Activated T-helper 2 cell treated with anti-CD3 and anti-CD28 coated beads, Interferon-gamma antibody, Interleukin-2, Interleukin-4, amounts not matched to agents 10 μg/mL and 5 μg/mL and 100 μg/mL, durations not matched to agents 14 hours and 24 hours and 36 hours (primary cell): ENCODE measurements at regions not wholly inside any gene's neighbourhood (a gene's known extent, or its start where the extent isn't known, plus 50 kb on each side); places are given as distances from the start of the nearest gene placed in this dataset.
"Not testable (repeated sequence)": the region's sequence is repeated elsewhere in the genome, so short reads cannot be mapped to it uniquely, and the experiment has no call there.

ENCODE experiments used
- DNase-seq: peaks from one replicate; pipeline ENCODE4 v3.0.0; 2021; ENCODE audit warnings: low spot score
- H3K27ac Mint-ChIP-seq: one replicate; pipeline ENCODE4 v1.8.0; 2021; ENCODE audit warnings: mixed read lengths
- H3K27me3 Mint-ChIP-seq: one replicate; pipeline ENCODE4 v1.8.0; 2021; ENCODE audit warnings: low read depth, mixed read lengths
- H3K36me3 Mint-ChIP-seq: one replicate; pipeline ENCODE4 v1.8.0; 2021; ENCODE audit warnings: low read depth, mixed read lengths
- H3K4me1 Mint-ChIP-seq: one replicate; pipeline ENCODE4 v1.8.0; 2021; ENCODE audit warnings: low read depth, mixed read lengths
- H3K4me3 Mint-ChIP-seq: one replicate; pipeline ENCODE4 v1.8.0; 2021; ENCODE audit warnings: low read depth, mild to moderate bottlenecking, moderate library complexity, mixed read lengths
- H3K9me3 Mint-ChIP-seq: one replicate; pipeline ENCODE4 v1.8.0; 2021; ENCODE audit warnings: mixed read lengths
- intact Hi-C: fragments of 100-400 bp; cut with micrococcal nuclease; formaldehyde crosslinking; loops from one replicate; pipeline ENCODE4 v1.15.1; 2023

DNA sequence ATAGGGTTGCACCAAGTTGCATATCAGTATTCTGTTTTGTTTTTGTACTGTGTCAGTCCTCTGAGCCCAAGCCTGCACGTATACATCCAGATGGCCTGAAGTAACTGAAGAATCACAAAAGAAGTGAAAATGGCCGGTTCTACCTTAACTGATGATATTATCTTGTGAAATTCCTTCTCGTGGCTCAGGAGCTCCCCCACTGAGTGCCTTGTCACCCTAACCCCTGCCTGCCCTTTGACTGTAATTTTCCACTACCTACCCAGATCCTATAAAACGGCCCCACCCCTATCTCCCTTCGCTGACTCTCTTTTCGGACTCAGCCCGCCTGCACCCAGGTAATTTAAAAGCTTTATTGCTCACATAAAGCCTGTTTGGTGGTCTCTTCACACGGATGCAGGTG lies 924.1 kb upstream of the CELF4 start:
- DNase-seq, intact Hi-C loops, H3K9me3 Mint-ChIP-seq, H3K27ac Mint-ChIP-seq, H3K27me3 Mint-ChIP-seq, H3K4me3 Mint-ChIP-seq, H3K4me1 Mint-ChIP-seq, H3K36me3 Mint-ChIP-seq: not testable (repeated sequence)

DNA sequence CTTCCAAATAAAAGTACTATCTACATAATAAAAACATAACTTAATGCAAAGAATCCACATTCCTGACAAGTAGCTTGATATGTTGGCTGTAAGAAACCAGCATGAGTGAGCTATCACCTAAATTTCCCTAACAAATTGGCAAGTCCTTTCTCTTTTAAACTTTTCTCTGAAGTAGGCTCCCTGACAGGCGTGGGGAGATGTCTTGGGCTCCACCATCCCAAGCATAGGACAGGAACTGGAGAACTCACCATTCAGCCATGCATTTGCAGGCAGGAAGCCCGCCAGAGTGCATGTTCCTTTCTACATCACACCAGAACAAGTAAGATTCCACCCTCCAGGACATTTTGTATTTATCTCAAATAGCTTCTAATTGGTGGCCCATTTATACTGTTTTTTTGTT lies 921.9 kb upstream of the CELF4 start:
- Mint-ChIP-seq H3K4me1 (no peaks in the 10 kb centered on the region), H3K4me3 (no peak overlapping the region), H3K27me3 (no peaks in the 10 kb centered on the region), H3K36me3 (no peaks in the 10 kb centered on the region), H3K9me3 (peaks cover 7% of the 10 kb centered on the region), H3K27ac (no peak overlapping the region)
- no peak for DNase-seq
- intact Hi-C loops: no loop called here

DNA sequence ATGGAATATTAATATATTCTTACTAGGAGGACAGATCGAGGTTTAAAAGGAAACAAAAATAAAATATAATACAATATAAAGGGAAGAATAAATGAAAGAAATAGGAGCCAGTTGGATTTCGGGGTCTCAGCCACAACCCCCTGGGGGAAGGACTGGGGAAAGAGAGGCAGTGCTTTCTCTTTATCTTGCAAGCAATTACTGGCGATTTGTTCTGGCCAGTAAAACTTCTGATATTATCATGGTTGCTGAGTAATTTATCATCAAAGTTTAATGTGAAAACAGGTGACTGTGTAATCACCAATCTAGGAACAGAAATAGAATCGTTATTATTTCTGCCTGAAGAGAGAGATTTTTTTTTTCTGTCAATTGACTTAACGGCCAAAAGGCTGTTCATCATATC lies 917.7 kb upstream of the CELF4 start:
- DNase-seq: no peak
- Mint-ChIP-seq H3K4me1 (no peaks in the 10 kb centered on the region), H3K36me3 (no peaks in the 10 kb centered on the region), H3K9me3 (peaks cover 4% of the 10 kb centered on the region), H3K4me3 (no peak overlapping the region), H3K27ac (no peak overlapping the region), H3K27me3 (no peaks in the 10 kb centered on the region)
- intact Hi-C loops: no loop called here

GRCh38 chr18:38481576-38481975 lies 916.0 kb upstream of the CELF4 start:
- H3K4me1 Mint-ChIP-seq: no peaks in the 10 kb centered on the region
- no peaks in the 10 kb centered on the region for H3K36me3 Mint-ChIP-seq
- H3K9me3 Mint-ChIP-seq: peaks cover 4% of the 10 kb centered on the region
- H3K27me3 Mint-ChIP-seq: no peaks in the 10 kb centered on the region
- no peak for DNase-seq
- no peak overlapping the region for H3K27ac Mint-ChIP-seq
- intact Hi-C loops: no loop called here
- H3K4me3 Mint-ChIP-seq: no peak overlapping the region

DNA sequence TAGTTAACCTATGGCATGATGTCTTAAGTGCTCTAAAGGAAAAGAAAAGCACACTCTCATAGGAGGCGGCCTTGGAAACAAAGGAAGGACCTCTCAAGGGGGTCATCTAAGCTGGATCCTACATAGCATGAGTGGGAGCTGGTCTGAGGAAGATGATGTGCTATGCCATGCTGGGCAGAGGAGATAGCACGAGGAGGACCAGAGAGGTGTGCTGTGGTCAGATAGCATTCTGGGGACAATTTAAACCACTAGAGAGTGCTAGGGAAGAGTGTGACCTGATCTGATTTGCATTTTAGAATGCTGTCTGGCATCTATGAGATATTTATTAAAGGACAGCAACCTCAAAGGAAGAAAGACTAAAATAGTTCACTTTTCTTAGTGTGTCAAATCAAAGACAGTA lies 910.1 kb upstream of the CELF4 start:
- Mint-ChIP-seq H3K4me3 (no peak overlapping the region), H3K27me3 (no peaks in the 10 kb centered on the region), H3K27ac (no peak overlapping the region), H3K36me3 (no peaks in the 10 kb centered on the region), H3K9me3 (peaks cover 14% of the 10 kb centered on the region), H3K4me1 (no peaks in the 10 kb centered on the region)
- intact Hi-C loops: no loop called here
- DNase-seq: no peak

GRCh38 chr18:38473535-38473934 lies 907.9 kb upstream of the CELF4 start:
- H3K36me3 Mint-ChIP-seq: no peaks in the 10 kb centered on the region
- intact Hi-C loops: no loop called here
- no peak overlapping the region for H3K4me3 Mint-ChIP-seq

GRCh38 chr18:38470421-38470820 lies 904.8 kb upstream of the CELF4 start:
- no peak for DNase-seq
- H3K27ac Mint-ChIP-seq: no peak overlapping the region
- H3K36me3 Mint-ChIP-seq: no peaks in the 10 kb centered on the region
- no peak overlapping the region for H3K4me3 Mint-ChIP-seq
- H3K4me1 Mint-ChIP-seq: no peaks in the 10 kb centered on the region
- intact Hi-C loops: no loop called here
- no peaks in the 10 kb centered on the region for H3K27me3 Mint-ChIP-seq
- peaks cover 10% of the 10 kb centered on the region for H3K9me3 Mint-ChIP-seq

More at GRCh38 chr18:38473535-38473934, 907.9 kb upstream of the CELF4 start:
- no peak for DNase-seq
- no peaks in the 10 kb centered on the region for H3K27me3 Mint-ChIP-seq
- no peak overlapping the region for H3K27ac Mint-ChIP-seq
- H3K4me1 Mint-ChIP-seq: no peaks in the 10 kb centered on the region
- H3K9me3 Mint-ChIP-seq: peaks cover 10% of the 10 kb centered on the region

DNA sequence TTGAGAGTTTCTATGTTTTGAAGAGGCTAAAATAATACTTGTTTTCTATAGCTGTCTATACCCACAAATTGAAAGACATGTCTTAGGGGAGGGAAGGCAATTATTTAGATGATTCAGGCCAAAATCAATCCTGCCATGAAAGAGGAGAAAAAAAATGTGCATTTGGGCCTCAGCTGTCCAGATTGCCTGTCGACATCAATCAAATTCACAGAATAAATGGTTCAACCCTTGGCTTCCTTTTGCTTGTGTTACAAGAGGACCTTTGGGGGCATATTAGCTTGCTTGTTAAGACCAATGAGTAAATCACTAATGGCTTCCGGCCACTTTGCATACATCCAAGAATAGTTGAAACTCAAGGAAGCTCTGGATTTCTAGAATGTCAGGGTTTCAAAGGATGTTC lies 900.8 kb upstream of the CELF4 start:
- H3K4me3 Mint-ChIP-seq: no peak overlapping the region
- no peak for DNase-seq
- H3K9me3 Mint-ChIP-seq: no peaks in the 10 kb centered on the region
- H3K27me3 Mint-ChIP-seq: no peaks in the 10 kb centered on the region
- no peaks in the 10 kb centered on the region for H3K36me3 Mint-ChIP-seq
- no peak overlapping the region for H3K27ac Mint-ChIP-seq
- intact Hi-C loops: no loop called here
- H3K4me1 Mint-ChIP-seq: no peaks in the 10 kb centered on the region

- no peaks in the 10 kb centered on the region for H3K27me3 Mint-ChIP-seq
- H3K4me3 Mint-ChIP-seq: no peak overlapping the region
- no peaks in the 10 kb centered on the region for H3K4me1 Mint-ChIP-seq
- H3K27ac Mint-ChIP-seq: no peak overlapping the region
- no peaks in the 10 kb centered on the region for H3K9me3 Mint-ChIP-seq
- no peaks in the 10 kb centered on the region for H3K36me3 Mint-ChIP-seq
- intact Hi-C loops: no loop called here
- no peak for DNase-seq
Observed at GRCh38 chr18:38464024-38464423, 898.4 kb upstream of the CELF4 start.

GRCh38 chr18:38460657-38461056 lies 895.1 kb upstream of the CELF4 start:
- intact Hi-C loops: no loop called here
- H3K36me3 Mint-ChIP-seq: no peaks in the 10 kb centered on the region
- no peaks in the 10 kb centered on the region for H3K27me3 Mint-ChIP-seq
- no peak overlapping the region for H3K27ac Mint-ChIP-seq
- H3K9me3 Mint-ChIP-seq: no peaks in the 10 kb centered on the region
- no peak overlapping the region for H3K4me3 Mint-ChIP-seq
- H3K4me1 Mint-ChIP-seq: no peaks in the 10 kb centered on the region
- no peak for DNase-seq

DNA sequence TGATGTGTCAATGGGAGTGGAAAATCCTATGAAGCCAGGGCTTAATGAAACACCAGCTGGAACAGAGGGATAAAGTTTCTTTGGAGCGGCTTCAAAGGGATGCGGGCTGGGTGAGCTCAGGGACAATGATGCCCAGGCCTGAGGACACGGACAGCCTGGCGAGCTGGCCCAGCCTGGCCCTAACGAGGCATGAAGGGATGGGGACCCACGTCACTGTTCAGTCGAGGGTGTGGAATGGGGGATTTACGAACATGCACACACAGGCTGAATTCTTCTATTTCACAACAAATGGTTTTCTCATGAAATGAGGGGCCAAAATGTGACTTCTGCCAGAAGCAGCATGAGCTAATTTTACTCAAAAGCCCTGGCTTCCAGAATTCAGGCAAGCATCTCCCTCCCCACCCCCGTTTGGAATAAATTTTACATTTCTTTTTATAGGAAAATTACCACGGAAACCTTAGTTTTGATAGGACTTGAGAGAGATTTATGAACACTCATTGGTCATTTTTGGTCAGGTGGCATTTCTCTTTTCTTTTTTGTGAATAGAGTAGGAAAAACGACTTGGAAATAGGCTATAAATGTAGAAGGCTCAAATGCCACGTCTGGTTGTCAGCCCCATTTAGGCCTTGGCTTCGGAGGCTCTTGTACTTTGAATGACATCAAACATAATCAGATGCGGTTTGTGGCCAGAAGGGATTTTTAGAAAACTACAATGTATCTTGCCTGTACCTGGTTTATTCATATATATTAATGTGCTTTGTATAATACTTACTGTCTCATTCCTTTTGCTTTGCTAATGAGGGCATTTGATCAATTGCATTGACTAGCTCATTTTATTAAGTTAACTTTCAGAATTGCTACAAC lies 893.8 kb upstream of the CELF4 start:
- no peak for DNase-seq
- Mint-ChIP-seq H3K4me1 (no peaks in the 10 kb centered on the region), H3K27ac (no peak overlapping the region), H3K4me3 (no peak overlapping the region), H3K36me3 (no peaks in the 10 kb centered on the region), H3K9me3 (no peaks in the 10 kb centered on the region), H3K27me3 (no peaks in the 10 kb centered on the region)
- intact Hi-C loops: no loop called here

DNA sequence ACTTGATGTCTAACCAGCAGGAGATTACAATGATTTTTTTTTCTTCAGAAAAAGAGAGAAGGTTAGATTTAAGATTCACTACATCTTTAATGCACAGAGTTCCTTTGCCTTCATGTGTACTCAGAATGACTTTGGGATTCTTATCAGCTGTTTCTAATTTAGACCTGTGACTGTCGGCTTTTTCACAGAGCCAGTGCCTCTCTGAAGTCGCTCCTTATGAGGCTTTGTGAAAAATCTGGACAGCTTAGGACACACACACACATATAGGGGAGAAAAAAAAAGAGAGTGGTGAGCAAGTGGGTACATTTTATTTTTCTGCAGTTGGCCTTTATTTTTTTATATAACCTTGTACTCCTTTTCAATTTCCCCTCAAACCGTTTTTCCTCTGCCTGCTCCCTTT lies 893.1 kb upstream of the CELF4 start:
- Mint-ChIP-seq H3K27ac (no peak overlapping the region), H3K9me3 (no peaks in the 10 kb centered on the region), H3K4me3 (no peak overlapping the region), H3K27me3 (no peaks in the 10 kb centered on the region), H3K4me1 (no peaks in the 10 kb centered on the region), H3K36me3 (no peaks in the 10 kb centered on the region)
- DNase-seq: no peak
- intact Hi-C loops: no loop called here

- intact Hi-C loops: no loop called here
- Mint-ChIP-seq H3K27ac (no peak overlapping the region), H3K27me3 (no peaks in the 10 kb centered on the region), H3K9me3 (no peaks in the 10 kb centered on the region), H3K4me3 (no peak overlapping the region), H3K4me1 (no peaks in the 10 kb centered on the region), H3K36me3 (no peaks in the 10 kb centered on the region)
- no peak for DNase-seq
Observed at GRCh38 chr18:38456253-38456652, 890.7 kb upstream of the CELF4 start.
